Ishikawa (cell line): ENCODE measurements at regions not wholly inside any gene's neighbourhood (a gene's known extent, or its start where the extent isn't known, plus 50 kb on each side); places are given as distances from the start of the nearest gene placed in this dataset.
A peak's percentile ranks its signal among the peaks of the same experiment; 100 is the strongest.

Experiments used
- CEBPB ChIP-seq: IDR thresholded peaks from 2 replicates; pipeline ENCODE4 v1.6.1; 2012
- CREB1 ChIP-seq: IDR thresholded peaks from 2 replicates; pipeline ENCODE4 v1.6.1; 2012; ENCODE audit warnings: low read depth
- EGR1 ChIP-seq: IDR thresholded peaks from 2 replicates; pipeline ENCODE4 v1.6.1; 2012
- EP300 ChIP-seq: IDR thresholded peaks from 2 replicates; pipeline ENCODE4 v1.6.1; 2012; ENCODE audit warnings: borderline replicate concordance
- FOXM1 ChIP-seq: IDR thresholded peaks from 2 replicates; pipeline ENCODE4 v1.6.1; 2012; ENCODE audit warnings: low read depth, borderline replicate concordance
- MAX ChIP-seq: IDR thresholded peaks from 2 replicates; pipeline ENCODE4 v1.6.1; 2012
- NFIC ChIP-seq: IDR thresholded peaks from 2 replicates; pipeline ENCODE4 v1.6.1; 2012
- RAD21 ChIP-seq: IDR thresholded peaks from 2 replicates; pipeline ENCODE4 v1.6.1; 2012; ENCODE audit warnings: low read depth
- REST ChIP-seq: IDR thresholded peaks from 2 replicates; pipeline ENCODE4 v1.6.1; 2012; ENCODE audit warnings: low read depth, mild to moderate bottlenecking
- TAF1 ChIP-seq: IDR thresholded peaks from 2 replicates; pipeline ENCODE4 v1.6.1; 2012; ENCODE audit warnings: low read depth, mild to moderate bottlenecking
- TCF12 ChIP-seq: IDR thresholded peaks from 2 replicates; pipeline ENCODE4 v1.6.1; 2012; ENCODE audit warnings: low read depth
- TEAD4 ChIP-seq: IDR thresholded peaks from 2 replicates; pipeline ENCODE4 v1.6.1; 2012
- USF1 ChIP-seq: IDR thresholded peaks from 2 replicates; pipeline ENCODE4 v1.6.1; 2012
- YY1 ChIP-seq: IDR thresholded peaks from 2 replicates; pipeline ENCODE4 v1.6.1; 2012; ENCODE audit warnings: low read depth

GRCh38 chr12:67795236-67795635, 146.7 kb downstream of the DYRK2 start:
- no peak for TF ChIP-seq RAD21
- TF ChIP-seq YY1: no peak
- no peak for TF ChIP-seq REST
- no peak for TF ChIP-seq EGR1
- no peak for TF ChIP-seq FOXM1
- no peak for TF ChIP-seq EP300
- no peak for TF ChIP-seq CEBPB
- no peak for TF ChIP-seq NFIC
- TF ChIP-seq MAX: no peak
- no peak for TF ChIP-seq TAF1
- no peak for TF ChIP-seq CREB1
- 0 out of 2 replicates have a peak, but pooled peaks have one; percentile 16 for TF ChIP-seq USF1
- TF ChIP-seq TCF12: no peak
- TF ChIP-seq TEAD4: no peak; the same call in 1 of the 2 replicates
